Activated CD8-positive, alpha-beta T cell treated with anti-CD3 and anti-CD28 coated beads, Interleukin-2, amount 10 ng/mL, durations not matched to agents 7 days and 5 days (primary cell): ENCODE measurements at regions not wholly inside any gene's neighbourhood (a gene's known extent, or its start where the extent isn't known, plus 50 kb on each side); places are given as distances from the start of the nearest gene placed in this dataset.

Experiments used
- ATAC-seq: fragments of 150-1000 bp; cut with Tn5 transposase; one replicate; pipeline ENCODE4 v1.10.0; 2021; ENCODE audit warnings: moderate library complexity
- CTCF ChIA-PET: fragments of 350-600 bp; sonication (Branson Sonifier 250); formaldehyde crosslinking; loops from one replicate; lab custom pipeline; 2021; ENCODE audit warnings: antibody characterized with exemption; lab: Charles Lee
- POLR2A ChIA-PET: fragments of 350-600 bp; sonication (Branson Sonifier 250); formaldehyde crosslinking; loops from one replicate; lab custom pipeline; 2021; ENCODE audit warnings: antibody characterized with exemption; lab: Charles Lee
- DNase-seq: peaks from one replicate; pipeline ENCODE4 v3.0.0-alpha.2; 2020
- H3K27ac Mint-ChIP-seq: one replicate; pipeline ENCODE4 v1.8.0; 2021; ENCODE audit warnings: mild to moderate bottlenecking, mixed read lengths
- H3K27me3 Mint-ChIP-seq: one replicate; pipeline ENCODE4 v1.8.0; 2021; ENCODE audit warnings: low read depth, mixed read lengths
- H3K36me3 Mint-ChIP-seq: one replicate; pipeline ENCODE4 v1.8.0; 2021; ENCODE audit warnings: low read depth, mixed read lengths
- H3K4me1 Mint-ChIP-seq: one replicate; pipeline ENCODE4 v1.8.0; 2021; ENCODE audit warnings: low read depth, mixed read lengths
- H3K4me3 Mint-ChIP-seq: one replicate; pipeline ENCODE4 v1.8.0; 2021; ENCODE audit warnings: mild to moderate bottlenecking, mixed read lengths
- H3K9me3 Mint-ChIP-seq: one replicate; pipeline ENCODE4 v1.8.0; 2022; ENCODE audit warnings: mixed read lengths; ENCODE audit not compliant: insufficient read depth

DNA sequence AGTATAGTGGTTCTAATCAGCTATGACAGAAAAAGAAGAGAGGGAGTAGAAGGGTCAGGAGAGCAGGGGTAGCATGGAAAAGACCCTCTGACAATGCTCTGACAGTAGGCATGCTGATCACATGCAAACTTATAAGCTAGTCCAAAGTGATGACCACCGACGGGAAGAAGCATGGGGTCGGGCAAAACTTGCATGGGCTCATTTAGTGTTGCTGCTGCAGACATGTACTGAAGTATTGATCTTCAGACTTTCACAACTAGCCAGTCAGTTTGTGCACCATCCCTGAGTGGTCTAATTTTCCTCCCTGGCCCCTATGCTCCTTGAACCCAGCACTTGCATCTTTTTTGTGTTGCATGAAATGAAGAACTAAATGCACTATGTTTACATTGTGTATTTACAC is 225.4 kb downstream of the SYK start:
- ATAC-seq (no peak), DNase-seq (no peak)
- Mint-ChIP-seq H3K27me3 (peaks cover 27% of the 10 kb centered on the region), H3K27ac (no peak overlapping the region), H3K36me3 (peaks cover 4% of the 10 kb centered on the region), H3K4me3 (no peak overlapping the region), H3K4me1 (no peaks in the 10 kb centered on the region), H3K9me3 (no peaks in the 10 kb centered on the region)
- CTCF ChIA-PET = no interaction called here
- POLR2A ChIA-PET = no interaction called here

- ATAC-seq (no peak), DNase-seq (no peak)
- CTCF ChIA-PET = no interaction called here
- Mint-ChIP-seq H3K27ac (no peak overlapping the region), H3K9me3 (no peaks in the 10 kb centered on the region), H3K4me3 (no peak overlapping the region), H3K36me3 (no peaks in the 10 kb centered on the region), H3K4me1 (peaks cover 2% of the 10 kb centered on the region), H3K27me3 (peaks cover 18% of the 10 kb centered on the region)
- POLR2A ChIA-PET = no interaction called here
These were observed 226.7 kb downstream of the SYK start for GRCh38 chr9:91028166-91028827.

DNA sequence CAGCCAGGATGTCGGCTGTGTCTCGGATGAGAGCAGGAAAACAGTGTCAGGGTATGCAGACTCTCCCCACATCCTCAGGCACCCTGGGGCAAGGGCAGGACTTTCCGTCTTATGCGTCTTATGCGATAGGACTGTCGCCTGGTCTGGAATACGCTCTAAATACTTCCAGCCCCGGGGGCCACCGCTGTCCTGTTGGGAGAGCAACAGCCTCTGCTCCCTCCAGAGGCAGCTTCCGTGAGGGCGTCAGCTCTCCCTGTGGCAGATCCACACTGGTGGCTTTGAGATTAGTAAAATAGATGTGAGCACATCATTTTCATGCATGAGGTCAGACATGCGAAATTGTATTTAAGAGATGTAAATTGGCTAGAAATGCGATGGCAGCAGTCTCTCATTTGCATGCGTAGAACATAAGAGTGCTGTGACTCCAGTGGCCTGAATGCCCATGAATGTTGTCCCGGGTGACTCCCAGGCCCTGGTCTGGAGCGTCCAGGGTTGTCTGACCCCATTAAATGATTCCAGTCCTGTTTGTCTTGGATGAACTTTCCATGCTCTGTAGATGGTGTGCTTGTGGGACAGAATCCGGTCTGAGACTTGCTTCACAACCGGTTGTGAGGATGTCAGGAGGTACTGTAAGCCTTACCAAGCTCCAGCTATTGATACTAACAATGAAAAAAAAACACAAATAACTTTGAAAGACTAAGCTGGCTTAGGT is 228.2 kb downstream of the SYK start:
- no peak for DNase-seq
- ChIA-PET CTCF (interaction anchor here (0.8 to 7.1 kb wide), 3 partner anchors 117 to 397 kb away, joined by 3 to 80 read pairs (median 3); partner anchors contain the start of gene NFIL3), POLR2A (no interaction called here)
- Mint-ChIP-seq H3K4me1 (peaks cover 6% of the 10 kb centered on the region), H3K4me3 (no peak overlapping the region), H3K27me3 (peaks cover 12% of the 10 kb centered on the region), H3K27ac (no peak overlapping the region), H3K9me3 (no peaks in the 10 kb centered on the region), H3K36me3 (no peaks in the 10 kb centered on the region)
- no peak for ATAC-seq

DNA sequence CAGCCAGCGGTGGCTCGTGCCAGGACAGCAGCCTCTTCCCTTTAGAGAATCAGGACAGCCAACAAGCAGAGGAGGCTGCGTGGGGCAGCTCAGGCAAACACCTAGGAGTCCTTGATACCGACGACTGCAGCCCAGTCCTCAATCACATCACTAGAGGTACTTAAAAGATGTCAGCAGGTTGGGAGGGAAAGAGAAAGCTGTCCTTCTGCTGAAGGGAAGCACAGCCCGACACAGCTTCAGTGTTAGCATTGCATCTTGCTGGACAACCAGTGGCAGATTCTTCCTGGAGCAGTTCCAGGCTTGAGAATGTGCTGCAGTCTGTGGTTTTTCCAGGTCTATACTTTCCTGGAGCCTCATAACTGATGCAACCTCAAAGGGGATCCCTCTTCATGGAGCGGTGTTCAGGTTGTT is 230.5 kb downstream of the SYK start:
- DNase-seq (no peak), ATAC-seq (no peak)
- H3K4me1 Mint-ChIP-seq = peaks cover 26% of the 10 kb centered on the region
- H3K4me3 Mint-ChIP-seq = no peak overlapping the region
- ChIA-PET CTCF (interaction anchor here (7.1 kb wide), 1 partner anchor 395 kb away, joined by 80 read pairs; the partner anchor contains the start of gene NFIL3), POLR2A (no interaction called here)
- H3K9me3 Mint-ChIP-seq = no peaks in the 10 kb centered on the region
- no peaks in the 10 kb centered on the region for H3K36me3 Mint-ChIP-seq
- no peak overlapping the region for H3K27ac Mint-ChIP-seq
- peaks cover 7% of the 10 kb centered on the region for H3K27me3 Mint-ChIP-seq

- ChIA-PET POLR2A (no interaction called here), CTCF (interaction anchor here (0.6 to 7.1 kb wide), 14 partner anchors 9 to 400 kb away, joined by 3 to 80 read pairs (median 4); partner anchors contain the start of gene NFIL3)
- Mint-ChIP-seq H3K4me1 (peaks cover 37% of the 10 kb centered on the region), H3K9me3 (no peaks in the 10 kb centered on the region), H3K27ac (no peak overlapping the region), H3K4me3 (no peak overlapping the region), H3K36me3 (no peaks in the 10 kb centered on the region), H3K27me3 (peaks cover 7% of the 10 kb centered on the region)
- ATAC-seq (no peak), DNase-seq (no peak)
These were observed 231.7 kb downstream of the SYK start for GRCh38 chr9:91033270-91033669.

GRCh38 chr9:91033797-91034196 is 232.2 kb downstream of the SYK start:
- Mint-ChIP-seq H3K27ac (no peak overlapping the region), H3K4me1 (peaks cover 42% of the 10 kb centered on the region), H3K9me3 (no peaks in the 10 kb centered on the region), H3K4me3 (no peak overlapping the region), H3K36me3 (no peaks in the 10 kb centered on the region), H3K27me3 (peaks cover 7% of the 10 kb centered on the region)
- ATAC-seq (no peak), DNase-seq (peak; percentile 78)
- ChIA-PET POLR2A (no interaction called here), CTCF (interaction anchor here (0.6 to 7.1 kb wide), 16 partner anchors 10 to 700 kb away, joined by 3 to 80 read pairs (median 4); partner anchors contain the start of gene NFIL3)

DNA sequence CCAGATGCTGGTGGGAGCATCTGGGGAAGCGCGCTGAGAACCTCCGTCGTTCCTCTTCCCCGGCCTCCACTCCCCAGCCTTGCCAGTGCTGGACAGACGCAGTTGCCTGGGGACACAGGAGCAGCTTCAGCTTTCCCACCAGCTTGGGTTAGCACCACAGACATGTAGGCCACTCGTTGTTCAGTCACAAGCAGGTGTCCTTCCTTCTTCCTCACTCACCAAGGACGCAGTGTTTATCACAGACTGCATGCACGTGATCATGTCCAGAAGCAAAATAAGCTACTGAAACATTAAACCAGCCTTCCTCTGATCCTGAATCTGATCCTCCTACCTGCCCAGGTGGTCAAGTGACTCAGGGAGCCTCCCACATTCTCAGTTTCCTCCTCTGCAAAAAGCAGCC is 232.9 kb downstream of the SYK start:
- H3K4me1 Mint-ChIP-seq = peaks cover 50% of the 10 kb centered on the region
- no peaks in the 10 kb centered on the region for H3K9me3 Mint-ChIP-seq
- CTCF ChIA-PET = interaction anchor here (1.1 to 7.1 kb wide), 12 partner anchors 10 to 692 kb away, joined by 3 to 80 read pairs (median 4); partner anchors contain the start of gene NFIL3
- no peaks in the 10 kb centered on the region for H3K36me3 Mint-ChIP-seq
- H3K4me3 Mint-ChIP-seq = no peak overlapping the region
- ATAC-seq (no peak), DNase-seq (no peak)
- POLR2A ChIA-PET = no interaction called here
- peaks cover 3% of the 10 kb centered on the region for H3K27me3 Mint-ChIP-seq
- no peak overlapping the region for H3K27ac Mint-ChIP-seq

DNA sequence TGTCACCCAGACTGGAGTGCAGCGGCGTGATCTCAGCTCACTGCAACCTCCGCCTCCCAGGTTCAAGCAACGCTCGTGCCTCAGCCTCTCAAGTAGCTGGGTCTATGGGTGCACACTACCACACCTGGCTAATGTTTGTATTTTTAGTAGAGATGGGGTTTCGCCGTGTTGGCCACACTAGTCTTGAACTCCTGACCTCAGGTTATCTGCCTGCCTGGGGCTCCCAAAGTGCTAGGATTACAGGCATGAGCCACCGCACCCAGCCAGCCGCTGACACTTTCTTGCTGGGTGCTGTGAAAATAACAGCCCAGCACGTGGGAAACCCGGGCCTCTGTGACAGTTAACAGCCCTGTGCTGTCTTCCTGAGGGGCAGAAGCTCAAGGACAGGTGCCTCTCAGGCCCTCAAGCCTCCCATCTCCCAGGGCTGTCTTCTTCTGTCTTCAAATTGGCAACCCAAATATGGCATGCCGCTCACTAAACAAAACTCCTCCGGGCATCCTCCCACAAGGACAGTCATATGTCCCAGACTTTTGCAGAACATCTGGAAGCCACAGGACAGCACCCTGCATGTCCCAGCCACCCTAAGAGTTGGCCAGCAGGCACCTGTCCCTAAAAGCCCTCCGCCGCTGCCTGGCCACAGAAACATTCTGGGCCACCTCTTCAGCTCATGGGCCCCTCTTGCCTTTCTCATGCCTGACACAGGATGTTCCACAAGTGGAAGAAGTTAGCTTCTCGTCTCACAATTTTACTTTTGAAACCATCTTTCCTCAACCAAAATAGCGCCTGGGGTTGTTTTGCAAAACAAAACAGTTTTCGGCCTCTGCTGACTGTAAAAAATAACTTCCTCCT is 233.6 kb downstream of the SYK start:
- Mint-ChIP-seq H3K4me3 (no peak overlapping the region), H3K9me3 (no peaks in the 10 kb centered on the region), H3K27ac (peak overlapping the region; percentile 70), H3K36me3 (no peaks in the 10 kb centered on the region), H3K4me1 (peaks cover 56% of the 10 kb centered on the region), H3K27me3 (peaks cover 3% of the 10 kb centered on the region)
- ChIA-PET CTCF (interaction anchor here (0.8 to 7.1 kb wide), 8 partner anchors 10 to 692 kb away, joined by 3 to 80 read pairs (median 6); partner anchors contain the start of gene NFIL3), POLR2A (no interaction called here)
- ATAC-seq (no peak), DNase-seq (no peak)

GRCh38 chr9:91035825-91036208 is 234.2 kb downstream of the SYK start:
- peaks cover 63% of the 10 kb centered on the region for H3K4me1 Mint-ChIP-seq
- peak overlapping the region; percentile 70 for H3K27ac Mint-ChIP-seq
- no peak for ATAC-seq
- ChIA-PET CTCF (interaction anchor here (0.8 to 7.1 kb wide), 5 partner anchors 11 to 398 kb away, joined by 3 to 80 read pairs (median 4); partner anchors contain the start of gene NFIL3), POLR2A (no interaction called here)
- peaks cover 3% of the 10 kb centered on the region for H3K27me3 Mint-ChIP-seq
- H3K9me3 Mint-ChIP-seq = no peaks in the 10 kb centered on the region
- H3K36me3 Mint-ChIP-seq = peaks cover 3% of the 10 kb centered on the region
- DNase-seq = no peak
- no peak overlapping the region for H3K4me3 Mint-ChIP-seq

- Mint-ChIP-seq H3K9me3 (no peaks in the 10 kb centered on the region), H3K36me3 (peaks cover 5% of the 10 kb centered on the region), H3K27me3 (peaks cover 3% of the 10 kb centered on the region), H3K27ac (peak overlapping the region; percentile 57), H3K4me1 (peaks cover 66% of the 10 kb centered on the region), H3K4me3 (no peak overlapping the region)
- ChIA-PET POLR2A (interaction anchor here (1.5 kb wide), 1 partner anchor 127 kb away, joined by 5 read pairs; no protein-coding TSS in a partner anchor), CTCF (interaction anchor here (0.9 to 1.9 kb wide), 10 partner anchors 53 to 389 kb away, joined by 3 to 27 read pairs (median 6); partner anchors contain the start of genes AUH and NFIL3)
- no peak for ATAC-seq
- DNase-seq = no peak
These were observed 234.7 kb downstream of the SYK start for GRCh38 chr9:91036356-91036755.
